ENCODE measurements at regions not wholly inside any gene's neighbourhood (a gene's known extent, or its start where the extent isn't known, plus 50 kb on each side); places are given as distances from the start of the nearest gene placed in this dataset.

GRCh38 chr2:120546865-120547390 lies 188.7 kb upstream of the GLI2 start:
- WGBS = 96% methylated on average over 7 of the region's 7 CpGs
- intact Hi-C loops (cut with DNase I) = loop anchor here in 1 of 4 donors (10.0 kb wide), 1 partner anchor 128 kb away; no protein-coding TSS in a partner anchor
- ATAC-seq (no peak), DNase-seq (peak in 2 of 3 donors; percentile 23 to 41)
- Histone ChIP-seq H3K27ac (ENCODE audit: low read length) (peak overlapping the region; percentile 16), H3K4me3 (ENCODE audit: low read length) (no peak overlapping the region), H3K9me3 (ENCODE audit: control insufficient read depth, low read length) (no peaks in the 10 kb centered on the region), H3K27me3 (ENCODE audit: control insufficient read depth, insufficient read depth) (no peaks in the 10 kb centered on the region), H3K4me1 (ENCODE audit: control insufficient read depth, insufficient read depth, low read length) (peaks cover 12% of the 10 kb centered on the region)

DNA sequence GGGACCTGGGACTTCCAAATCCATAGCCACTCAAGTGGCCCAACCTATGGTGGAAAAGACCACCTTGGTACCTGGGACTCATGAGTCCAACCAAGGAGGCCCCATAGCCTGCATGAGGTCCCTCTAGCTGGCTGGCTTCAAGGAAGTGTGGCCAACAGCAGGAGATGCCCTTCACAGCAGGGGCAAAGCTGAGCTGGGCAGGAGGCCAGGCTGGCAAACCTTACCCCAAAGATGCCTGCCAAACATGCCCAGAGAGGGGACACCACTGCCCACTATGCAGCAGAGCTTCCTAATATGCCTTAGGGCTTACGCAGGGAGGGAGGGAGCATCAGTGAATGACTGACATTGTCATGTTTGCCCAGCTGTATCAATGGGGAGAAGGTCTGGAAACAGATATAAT lies 188.0 kb upstream of the GLI2 start:
- Histone ChIP-seq H3K4me1 (ENCODE audit: control insufficient read depth, insufficient read depth, low read length) (peaks cover 16% of the 10 kb centered on the region), H3K4me3 (ENCODE audit: low read length) (no peak overlapping the region), H3K27ac (ENCODE audit: low read length) (no peak overlapping the region), H3K27me3 (ENCODE audit: control insufficient read depth, insufficient read depth) (no peaks in the 10 kb centered on the region), H3K9me3 (ENCODE audit: control insufficient read depth, low read length) (no peaks in the 10 kb centered on the region)
- peak in 2 of 3 donors; percentile 51 to 70 for DNase-seq
- intact Hi-C loops (cut with DNase I) = loop anchor here in 1 of 4 donors (10.0 kb wide), 1 partner anchor 127 kb away; no protein-coding TSS in a partner anchor
- ATAC-seq = peak in 1 of 2 donors; percentile 17
- WGBS = 100% methylated on average over 1 of the region's 1 CpG

DNA sequence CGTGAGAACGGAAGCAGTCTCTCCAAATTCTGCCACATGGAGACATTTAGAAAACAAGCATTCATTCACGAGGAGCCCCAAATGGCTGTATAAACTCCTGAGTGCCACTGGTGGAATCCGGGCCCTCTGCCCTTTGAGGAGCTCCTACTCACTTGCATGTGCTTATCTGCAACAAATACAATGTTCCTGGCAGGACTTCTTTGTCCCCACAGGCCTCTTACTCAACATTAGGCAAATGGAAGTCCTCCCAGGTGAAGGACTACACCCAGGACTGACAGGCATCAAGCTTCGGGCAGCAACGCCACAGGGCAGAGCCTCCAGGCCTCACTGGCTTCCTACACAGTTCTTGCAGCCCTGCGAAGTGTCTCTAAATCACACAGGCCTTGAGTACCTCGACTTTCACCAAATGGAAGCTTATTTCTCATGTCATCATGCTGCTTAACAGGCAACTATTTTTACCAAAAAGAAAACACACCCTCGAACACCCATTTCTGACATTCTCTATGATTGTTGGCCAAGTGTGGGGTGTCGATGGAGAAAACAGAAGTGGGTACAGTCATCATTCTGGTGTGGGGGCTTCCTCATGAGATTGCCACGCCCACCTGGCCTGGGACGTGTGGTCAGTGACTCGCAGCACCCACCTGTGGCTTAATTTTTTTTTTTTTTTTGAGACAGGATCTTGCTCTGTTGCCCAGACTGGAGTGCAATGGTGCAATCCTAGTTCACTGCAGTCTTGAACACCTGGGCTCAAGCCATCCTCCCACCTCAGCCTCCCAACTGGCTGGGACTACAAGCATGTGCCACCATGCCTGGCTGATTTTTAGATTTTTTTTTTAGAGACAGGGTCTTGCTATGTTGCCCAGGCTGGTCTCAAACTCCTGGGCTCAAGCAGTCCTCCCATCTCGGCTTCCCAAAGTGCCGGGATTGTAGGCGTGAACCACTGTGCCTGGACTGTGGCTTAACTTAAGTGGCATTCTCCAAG lies 186.8 kb upstream of the GLI2 start:
- no peaks in the 10 kb centered on the region for H3K9me3 ChIP-seq (ENCODE audit: control insufficient read depth, low read length)
- DNase-seq (peak in 1 of 3 donors; percentile 52), ATAC-seq (no peak)
- 91% methylated on average over 16 of the region's 16 CpGs for WGBS
- H3K27me3 ChIP-seq (ENCODE audit: control insufficient read depth, insufficient read depth) = no peaks in the 10 kb centered on the region
- H3K4me3 ChIP-seq (ENCODE audit: low read length) = no peak overlapping the region
- peak overlapping the region; percentile 33 for H3K27ac ChIP-seq (ENCODE audit: low read length)
- H3K4me1 ChIP-seq (ENCODE audit: control insufficient read depth, insufficient read depth, low read length) = peaks cover 22% of the 10 kb centered on the region
- intact Hi-C loops (cut with DNase I) = loop anchor here in 1 of 4 donors (10.0 kb wide), 1 partner anchor 126 kb away; no protein-coding TSS in a partner anchor

DNA sequence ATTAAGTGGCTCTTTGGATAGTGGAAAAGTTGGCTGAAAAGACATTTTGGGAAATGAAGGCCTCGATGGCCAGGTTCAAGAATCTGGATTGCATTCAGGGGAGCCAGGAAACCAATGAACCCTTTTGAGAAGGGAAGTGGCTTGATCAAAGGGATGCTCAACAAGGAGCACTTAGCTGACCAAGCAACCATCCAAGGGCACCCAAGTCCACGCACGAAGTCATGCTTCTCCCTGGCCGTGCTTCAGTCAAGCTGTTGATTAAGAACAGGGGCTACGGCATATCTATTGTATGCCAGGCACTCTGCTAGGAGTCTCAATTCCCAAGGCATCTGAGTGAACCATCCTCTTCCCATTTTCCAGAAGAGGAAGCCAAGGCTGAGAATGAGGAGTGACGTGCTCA lies 185.8 kb upstream of the GLI2 start:
- DNase-seq (peak in 1 of 3 donors; percentile 6), ATAC-seq (no peak)
- no peaks in the 10 kb centered on the region for H3K9me3 ChIP-seq (ENCODE audit: control insufficient read depth, low read length)
- peaks cover 23% of the 10 kb centered on the region for H3K4me1 ChIP-seq (ENCODE audit: control insufficient read depth, insufficient read depth, low read length)
- intact Hi-C loops (cut with DNase I) = loop anchor here in 3 of 4 donors (5.0 to 10.0 kb wide), 2 partner anchors 125 to 208 kb away; no protein-coding TSS in a partner anchor
- no peak overlapping the region for H3K27ac ChIP-seq (ENCODE audit: low read length)
- no peaks in the 10 kb centered on the region for H3K27me3 ChIP-seq (ENCODE audit: control insufficient read depth, insufficient read depth)
- 79% methylated on average over 6 of the region's 6 CpGs for WGBS
- no peak overlapping the region for H3K4me3 ChIP-seq (ENCODE audit: low read length)

DNA sequence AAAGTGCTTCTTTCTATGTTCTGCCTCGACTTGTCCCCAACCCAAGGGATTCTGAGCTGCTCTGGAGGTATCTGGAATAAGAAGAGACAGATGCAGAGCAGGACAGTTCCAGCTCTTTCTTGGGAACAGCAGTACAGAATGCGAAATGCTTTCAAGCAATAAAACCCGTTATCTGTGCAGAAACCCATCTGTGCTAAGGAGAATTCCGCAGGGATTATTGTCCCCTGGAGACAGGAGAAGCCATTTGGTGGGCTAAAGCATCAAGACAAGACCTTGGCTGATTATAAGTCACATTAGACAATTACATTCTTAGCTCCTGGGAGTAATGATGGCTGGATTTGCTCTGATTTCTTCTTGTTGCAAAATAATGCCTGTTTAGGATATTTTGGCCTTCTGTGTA lies 185.4 kb upstream of the GLI2 start:
- Histone ChIP-seq H3K27ac (ENCODE audit: low read length) (no peak overlapping the region), H3K4me3 (ENCODE audit: low read length) (no peak overlapping the region), H3K9me3 (ENCODE audit: control insufficient read depth, low read length) (no peaks in the 10 kb centered on the region), H3K27me3 (ENCODE audit: control insufficient read depth, insufficient read depth) (no peaks in the 10 kb centered on the region), H3K4me1 (ENCODE audit: control insufficient read depth, insufficient read depth, low read length) (peaks cover 23% of the 10 kb centered on the region)
- DNase-seq = no peak
- intact Hi-C loops (cut with DNase I) = loop anchor here in 2 of 4 donors (5.0 to 10.0 kb wide), 2 partner anchors 125 to 208 kb away; no protein-coding TSS in a partner anchor
- no peak for ATAC-seq
- 79% methylated on average over 4 of the region's 4 CpGs for WGBS

DNA sequence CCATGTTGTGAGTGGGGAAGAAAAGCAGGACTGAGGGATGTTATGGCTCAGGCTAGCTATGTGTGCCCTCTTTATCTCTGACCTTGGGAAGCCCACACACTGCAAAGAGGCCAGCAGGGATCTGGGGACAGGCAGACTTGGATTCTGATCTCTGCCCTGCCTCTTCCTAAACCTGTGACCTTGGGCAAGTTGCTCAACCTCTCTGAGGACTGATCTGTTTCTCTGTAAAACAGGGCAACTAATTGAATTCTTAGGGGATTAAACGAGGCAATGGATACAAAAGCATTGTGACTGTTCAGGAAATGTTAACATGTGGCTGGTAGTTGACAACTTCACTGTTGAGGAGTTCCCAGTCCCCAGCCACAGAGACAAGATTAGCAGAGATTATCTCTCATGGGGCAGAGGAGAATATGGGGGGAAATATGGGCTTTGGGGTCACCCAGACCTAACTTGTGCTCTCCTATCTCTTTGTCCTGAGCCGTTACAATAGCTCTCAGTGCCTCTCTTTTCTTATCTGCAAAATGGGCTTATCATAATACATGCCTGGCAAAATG lies 184.7 kb upstream of the GLI2 start:
- DNase-seq (peak in 1 of 3 donors; percentile 1), ATAC-seq (no peak)
- no peak overlapping the region for H3K4me3 ChIP-seq (ENCODE audit: low read length)
- no peaks in the 10 kb centered on the region for H3K27me3 ChIP-seq (ENCODE audit: control insufficient read depth, insufficient read depth)
- intact Hi-C loops (cut with DNase I) = loop anchor here in 2 of 4 donors (5.0 to 10.0 kb wide), 2 partner anchors 124 to 209 kb away; no protein-coding TSS in a partner anchor
- H3K9me3 ChIP-seq (ENCODE audit: control insufficient read depth, low read length) = no peaks in the 10 kb centered on the region
- peaks cover 23% of the 10 kb centered on the region for H3K4me1 ChIP-seq (ENCODE audit: control insufficient read depth, insufficient read depth, low read length)
- 54% methylated on average over 2 of the region's 2 CpGs for WGBS
- H3K27ac ChIP-seq (ENCODE audit: low read length) = no peak overlapping the region

GRCh38 chr2:120551522-120551921 lies 184.1 kb upstream of the GLI2 start:
- H3K27me3 ChIP-seq (ENCODE audit: control insufficient read depth, insufficient read depth) = no peaks in the 10 kb centered on the region
- intact Hi-C loops (cut with DNase I) = loop anchor here in 2 of 4 donors (5.0 to 10.0 kb wide), 2 partner anchors 123 to 209 kb away; no protein-coding TSS in a partner anchor
- 41% methylated on average over 3 of the region's 3 CpGs for WGBS
- no peaks in the 10 kb centered on the region for H3K9me3 ChIP-seq (ENCODE audit: control insufficient read depth, low read length)
- DNase-seq (peak in 1 of 3 donors; percentile 29), ATAC-seq (no peak)
- H3K4me3 ChIP-seq (ENCODE audit: low read length) = no peak overlapping the region
- peaks cover 23% of the 10 kb centered on the region for H3K4me1 ChIP-seq (ENCODE audit: control insufficient read depth, insufficient read depth, low read length)
- no peak overlapping the region for H3K27ac ChIP-seq (ENCODE audit: low read length)

DNA sequence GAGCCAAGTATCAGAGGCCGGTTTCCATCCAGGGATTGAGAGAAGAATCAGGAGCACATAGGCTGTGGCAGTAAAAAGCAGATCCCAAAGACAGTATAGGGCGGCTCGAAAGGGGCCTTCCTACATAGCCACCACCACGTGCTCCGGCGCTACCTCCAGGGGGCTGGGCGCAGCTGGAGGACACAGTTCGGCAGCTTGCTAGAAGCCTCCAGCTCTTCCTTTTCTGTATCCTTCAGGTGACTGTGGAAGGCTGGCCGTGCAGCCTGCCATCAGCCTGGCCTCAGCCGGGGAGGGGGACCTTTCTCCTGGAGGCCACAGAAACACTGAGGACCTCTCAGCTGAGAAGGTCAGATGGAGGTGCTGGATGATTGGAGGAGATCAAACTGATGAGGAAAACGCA lies 183.6 kb upstream of the GLI2 start:
- Histone ChIP-seq H3K4me1 (ENCODE audit: control insufficient read depth, insufficient read depth, low read length) (peaks cover 23% of the 10 kb centered on the region), H3K9me3 (ENCODE audit: control insufficient read depth, low read length) (no peaks in the 10 kb centered on the region), H3K27me3 (ENCODE audit: control insufficient read depth, insufficient read depth) (no peaks in the 10 kb centered on the region), H3K27ac (ENCODE audit: low read length) (peak overlapping the region; percentile 49), H3K4me3 (ENCODE audit: low read length) (no peak overlapping the region)
- WGBS = 81% methylated on average over 11 of the region's 11 CpGs
- intact Hi-C loops (cut with DNase I) = loop anchor here in 2 of 4 donors (5.0 to 10.0 kb wide), 2 partner anchors 123 to 210 kb away; no protein-coding TSS in a partner anchor
- no peak for ATAC-seq
- peak in 1 of 3 donors; percentile 58 for DNase-seq

DNA sequence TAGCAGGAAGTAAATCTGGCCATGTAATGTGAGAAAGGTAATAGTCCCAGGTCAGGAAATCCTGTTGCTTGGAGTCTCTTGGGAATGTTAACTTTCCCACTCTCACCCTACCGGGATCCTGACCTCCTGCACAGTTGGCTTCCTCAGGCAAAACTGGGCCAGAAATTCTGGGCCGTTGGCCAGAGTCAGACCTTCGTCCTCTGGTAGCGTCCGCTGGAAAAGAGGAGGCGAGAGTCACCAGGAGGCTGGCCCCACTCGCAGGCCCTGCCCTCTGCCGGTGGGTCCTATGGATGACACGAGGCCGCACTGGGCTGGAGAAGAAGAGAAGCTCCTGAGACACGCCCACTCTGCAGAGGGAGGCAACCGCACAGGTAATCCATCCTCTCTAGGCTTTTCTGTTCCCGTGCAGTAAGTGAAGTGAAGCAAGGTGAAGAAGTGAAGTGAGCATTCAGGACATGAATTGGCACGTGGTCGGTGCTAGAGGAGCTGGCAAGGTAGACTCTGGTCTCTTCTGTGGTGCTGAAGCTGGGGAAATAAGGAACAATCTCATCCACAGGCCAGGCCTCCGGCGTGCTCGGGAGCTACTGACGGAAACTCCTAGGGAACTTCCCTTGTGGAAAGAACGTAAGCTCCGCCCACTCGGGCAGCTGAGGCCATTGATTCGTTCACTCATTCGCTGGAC lies 182.7 kb upstream of the GLI2 start:
- H3K27ac ChIP-seq (ENCODE audit: low read length) = no peak overlapping the region
- intact Hi-C loops (cut with DNase I) = loop anchor here in 2 of 4 donors (5.0 to 10.0 kb wide), 2 partner anchors 122 to 211 kb away; no protein-coding TSS in a partner anchor
- WGBS = 10% methylated on average over 24 of the region's 24 CpGs

DNA sequence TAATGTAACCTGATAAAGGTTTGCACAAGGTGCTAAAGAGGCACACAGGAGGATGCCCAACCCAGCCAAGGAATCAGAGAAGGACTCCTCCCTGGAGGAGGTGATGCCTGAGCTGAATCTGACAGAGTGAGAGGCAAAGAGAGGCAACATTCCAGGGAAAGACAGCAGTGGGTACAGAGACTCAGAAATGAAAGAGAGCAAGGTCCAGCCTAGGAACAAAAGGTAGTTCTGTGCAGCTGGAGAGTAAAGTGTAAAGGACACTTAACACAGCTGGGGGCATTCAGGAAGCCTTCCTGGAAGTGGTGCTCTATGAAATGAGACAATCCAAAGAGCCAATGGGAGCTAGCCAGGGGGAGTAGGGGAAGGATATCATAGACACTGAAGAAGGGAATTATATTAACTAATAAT lies 181.0 kb upstream of the GLI2 start:
- Histone ChIP-seq H3K4me1 (ENCODE audit: control insufficient read depth, insufficient read depth, low read length) (peaks cover 21% of the 10 kb centered on the region), H3K4me3 (ENCODE audit: low read length) (no peak overlapping the region), H3K27me3 (ENCODE audit: control insufficient read depth, insufficient read depth) (no peaks in the 10 kb centered on the region), H3K27ac (ENCODE audit: low read length) (no peak overlapping the region), H3K9me3 (ENCODE audit: control insufficient read depth, low read length) (no peaks in the 10 kb centered on the region)
- intact Hi-C loops (cut with DNase I) = loop anchor here in 2 of 4 donors (5.0 to 10.0 kb wide), 2 partner anchors 120 to 212 kb away; no protein-coding TSS in a partner anchor
- ATAC-seq (no peak), DNase-seq (no peak)

More for the DNA sequence above, 182.7 kb upstream of the GLI2 start:
- Histone ChIP-seq H3K9me3 (ENCODE audit: control insufficient read depth, low read length) (no peaks in the 10 kb centered on the region), H3K4me3 (ENCODE audit: low read length) (no peak overlapping the region), H3K27me3 (ENCODE audit: control insufficient read depth, insufficient read depth) (no peaks in the 10 kb centered on the region), H3K4me1 (ENCODE audit: control insufficient read depth, insufficient read depth, low read length) (peaks cover 21% of the 10 kb centered on the region)
- peak; percentile 91 to 95 (median 94) for DNase-seq
- peak; percentile 92 to 96 for ATAC-seq
